GM12878 (cell line): ENCODE measurements at regions not wholly inside any gene's neighbourhood (a gene's known extent, or its start where the extent isn't known, plus 50 kb on each side); places are given as distances from the start of the nearest gene placed in this dataset.

ENCODE experiments used
- ATAC-seq: fragments of 200-7000 bp; cut with Tn5 transposase; 3 replicates; pipeline ENCODE4 v1.9.1; 2020; ENCODE audit warnings: mild to moderate bottlenecking, moderate library complexity
- BruUV-seq: library from RNA; stranded (reverse); fragments of 400-500 nt; replicated peaks from 2 replicates; lab custom pipeline; 2021; lab: Mats Ljungman, UMichigan
- CTCF ChIA-PET: fragments of 300-600 bp; sonication (Branson Sonifier 250); formaldehyde crosslinking; extraction: SDS; loops from one replicate; lab custom pipeline; 2021; ENCODE audit warnings: inconsistent platforms; lab: Yijun Ruan, JAX
- POLR2A ChIA-PET: fragments of 350-600 bp; formaldehyde crosslinking; extraction: SDS; loops from one replicate; lab custom pipeline; 2021; ENCODE audit warnings: inconsistent platforms; lab: Charles Lee
- RAD21 ChIA-PET: fragments of 300-600 bp; sonication (Branson Sonifier 250); formaldehyde crosslinking; loops from one replicate; lab custom pipeline; 2023; ENCODE audit warnings: antibody characterized with exemption; ENCODE audit not compliant: unreplicated experiment; lab: Charles Lee
- SMC1A ChIA-PET: fragments of 300-600 bp; sonication (Branson Sonifier 250); formaldehyde crosslinking; loops from one replicate; lab custom pipeline; 2023; ENCODE audit not compliant: unreplicated experiment, uncharacterized antibody; lab: Charles Lee
- DNase-seq: peaks from one replicate; pipeline ENCODE4 v3.0.0-alpha.2; 2011; ENCODE audit warnings: low read depth, low spot score
- FAIRE-seq: peaks from 3 replicates; lab custom pipeline; 2011; peaks lifted over from hg19 to GRCh38; lab: Jason Lieb, UNC
- H2AFZ ChIP-seq: 2 replicates; pipeline ENCODE4 v1.6.0; 2011; ENCODE audit warnings: low read depth, low read length, control low read depth; ENCODE audit not compliant: control insufficient read depth
- H3K27ac ChIP-seq: 2 replicates; pipeline ENCODE4 v1.5.1; 2011; ENCODE audit warnings: control low read depth; ENCODE audit not compliant: control insufficient read depth, insufficient read depth
- H3K27me3 ChIP-seq, 2 experiments: replicated peaks in 1 of 2; 2 replicates each; pipeline versions ENCODE4 v1.6.0 to v1.6.1; 2011; ENCODE audit warnings: low read length in 1 of 2; ENCODE audit not compliant: control insufficient read depth in 2 of 2, insufficient read depth in 2 of 2
- H3K36me3 ChIP-seq, 2 experiments: 2 replicates each; pipeline ENCODE4 v1.5.1; 2011; ENCODE audit warnings: low read length in 1 of 2; ENCODE audit not compliant: control insufficient read depth in 2 of 2, insufficient read depth in 2 of 2
- H3K4me1 ChIP-seq: 2 replicates; pipeline ENCODE4 v1.6.1; 2011; ENCODE audit warnings: mild to moderate bottlenecking, low read length, moderate library complexity, mixed read lengths; ENCODE audit not compliant: control insufficient read depth, insufficient read depth
- H3K4me2 ChIP-seq: 2 replicates; pipeline ENCODE4 v1.6.0; 2011; ENCODE audit warnings: control low read depth; ENCODE audit not compliant: control insufficient read depth, insufficient read depth
- H3K4me3 ChIP-seq: fragments of 200-600 bp; sonication (generic); 2 replicates; pipeline ENCODE4 v1.5.1; 2016
- H3K79me2 ChIP-seq: 2 replicates; pipeline ENCODE4 v1.6.0; 2011; ENCODE audit warnings: low read length; ENCODE audit not compliant: control insufficient read depth, insufficient read depth
- H3K9ac ChIP-seq: 2 replicates; pipeline ENCODE4 v1.8.0; 2011; ENCODE audit warnings: low read length, control low read depth, mixed read lengths; ENCODE audit not compliant: control insufficient read depth, insufficient read depth
- H3K9me3 ChIP-seq: replicated peaks from 3 replicates; pipeline ENCODE4 v1.5.1; 2011; ENCODE audit warnings: mild to moderate bottlenecking, low read length; ENCODE audit not compliant: control insufficient read depth, insufficient read depth
- H4K20me1 ChIP-seq: 2 replicates; pipeline ENCODE4 v1.6.0; 2011; ENCODE audit not compliant: control insufficient read depth, insufficient read depth
- GABPA ChIP-seq: IDR thresholded peaks from 2 replicates; pipeline ENCODE4 v1.6.1; 2014; ENCODE audit warnings: antibody characterized with exemption, low read depth, mild to moderate bottlenecking, inconsistent platforms
- JUND ChIP-seq: IDR thresholded peaks from 2 replicates; pipeline ENCODE4 v1.6.1; 2012; ENCODE audit warnings: low read depth, mild to moderate bottlenecking, low read length, improper control_type of control experiment, moderate library complexity
- KDM1A ChIP-seq: fragments of 200-600 bp; sonication (generic); IDR thresholded peaks from 2 replicates; pipeline ENCODE4 v1.6.1; 2016; ENCODE audit warnings: borderline replicate concordance
- WGBS: methylation state at CpG from one replicate; pipeline ENCODE4 v1.1.6; 2016; ENCODE audit warnings: low lambda C conversion rate; ENCODE audit not compliant: insufficient replicate concordance, insufficient coverage; ENCODE audit errors: missing lambda C conversion rate; 5-methylcytosine and 5-hydroxymethylcytosine counted together
- in situ Hi-C: fragments of 300-500 bp; cut with MboI; formaldehyde crosslinking; loops from 9 replicates; pipeline ENCODE4 v1.14.3; 2018; ENCODE audit warnings: mixed read lengths
- intact Hi-C: fragments of 100-400 bp; cut with micrococcal nuclease; formaldehyde crosslinking; loops from one replicate; pipeline ENCODE4 v1.14.2; 2022; ENCODE audit not compliant: unreplicated experiment
- TF ChIP-seq, protein P1 (sequence below): IDR thresholded peaks from 2 replicates; pipeline ENCODE4 v1.6.1; 2011; ENCODE audit warnings: borderline replicate concordance, low read depth, mild to moderate bottlenecking, moderate library complexity, low read length; ENCODE audit not compliant: insufficient read depth, poor library complexity, severe bottlenecking
- TF ChIP-seq, protein P2 (sequence below): fragments of 450-650 bp; formaldehyde crosslinking; IDR thresholded peaks from 2 replicates; pipeline ENCODE4 v1.5.0; 2022; ENCODE audit warnings: mild to moderate bottlenecking, missing genetic modification characterization
- TF ChIP-seq, protein P3 (sequence below): IDR thresholded peaks from 2 replicates; pipeline ENCODE4 v1.6.1; 2012; ENCODE audit warnings: mild to moderate bottlenecking, low read depth, low read length

DNA sequence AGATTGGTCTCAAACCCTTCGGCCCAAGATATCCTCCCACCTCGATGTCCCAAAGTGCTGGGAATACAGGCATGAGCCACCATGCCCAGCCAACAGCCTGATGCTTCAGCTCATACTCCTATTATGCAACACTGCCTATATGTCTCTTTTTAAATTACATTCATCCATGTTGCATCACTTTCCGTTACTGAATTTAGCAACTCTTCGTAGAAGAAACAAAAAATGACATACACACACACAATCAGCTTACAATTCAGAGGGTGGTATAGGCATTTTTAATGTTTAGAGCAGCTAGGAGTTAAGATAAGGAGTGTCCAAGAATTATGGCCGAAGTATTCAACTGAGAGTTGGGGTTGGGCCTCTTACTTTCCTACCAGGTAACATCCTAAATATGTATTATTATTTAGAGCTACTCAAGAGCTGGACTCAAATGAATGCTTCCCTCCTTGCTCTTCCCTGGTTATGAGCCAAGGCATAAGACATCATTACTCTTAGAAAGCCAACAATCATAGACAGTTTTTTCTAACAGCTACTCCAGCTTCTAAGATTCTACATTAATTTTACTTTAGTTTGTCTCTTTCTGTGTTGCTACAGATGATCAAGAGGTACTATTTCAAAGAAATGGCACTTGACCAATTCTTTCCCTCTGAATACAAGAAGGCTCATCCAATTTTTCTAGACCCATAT, 62.0 kb upstream of the BMP5 start:
- no peaks in the 10 kb centered on the region for H3K9me3 ChIP-seq
- 8% methylated on average over 5 of the region's 5 CpGs for WGBS
- no peak for FAIRE-seq

DNA sequence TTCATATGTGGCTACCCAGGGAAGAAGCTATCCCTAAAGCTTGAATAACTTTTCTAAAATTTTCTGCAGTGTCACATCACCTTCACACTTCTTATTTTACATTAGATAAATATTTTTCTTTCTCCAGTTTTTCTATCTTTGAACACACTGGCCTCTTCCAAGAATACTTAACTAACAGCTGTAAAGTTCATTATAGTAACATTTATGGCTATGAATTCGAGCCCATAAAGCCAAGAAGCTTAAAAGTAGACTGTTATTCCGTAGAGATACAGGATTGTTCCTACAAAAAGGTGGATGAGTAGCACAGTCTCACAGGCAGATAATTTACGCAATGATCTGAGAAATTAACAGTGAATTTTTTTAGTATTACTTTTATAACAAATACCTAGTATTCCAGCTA, 55.7 kb upstream of the BMP5 start:
- no peak overlapping the region for H2AFZ ChIP-seq
- ATAC-seq: no peak
- TF ChIP-seq, protein P1, sequence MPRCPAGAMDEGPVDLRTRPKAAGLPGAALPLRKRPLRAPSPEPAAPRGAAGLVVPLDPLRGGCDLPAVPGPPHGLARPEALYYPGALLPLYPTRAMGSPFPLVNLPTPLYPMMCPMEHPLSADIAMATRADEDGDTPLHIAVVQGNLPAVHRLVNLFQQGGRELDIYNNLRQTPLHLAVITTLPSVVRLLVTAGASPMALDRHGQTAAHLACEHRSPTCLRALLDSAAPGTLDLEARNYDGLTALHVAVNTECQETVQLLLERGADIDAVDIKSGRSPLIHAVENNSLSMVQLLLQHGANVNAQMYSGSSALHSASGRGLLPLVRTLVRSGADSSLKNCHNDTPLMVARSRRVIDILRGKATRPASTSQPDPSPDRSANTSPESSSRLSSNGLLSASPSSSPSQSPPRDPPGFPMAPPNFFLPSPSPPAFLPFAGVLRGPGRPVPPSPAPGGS: no peak
- TF ChIP-seq, protein P2, sequence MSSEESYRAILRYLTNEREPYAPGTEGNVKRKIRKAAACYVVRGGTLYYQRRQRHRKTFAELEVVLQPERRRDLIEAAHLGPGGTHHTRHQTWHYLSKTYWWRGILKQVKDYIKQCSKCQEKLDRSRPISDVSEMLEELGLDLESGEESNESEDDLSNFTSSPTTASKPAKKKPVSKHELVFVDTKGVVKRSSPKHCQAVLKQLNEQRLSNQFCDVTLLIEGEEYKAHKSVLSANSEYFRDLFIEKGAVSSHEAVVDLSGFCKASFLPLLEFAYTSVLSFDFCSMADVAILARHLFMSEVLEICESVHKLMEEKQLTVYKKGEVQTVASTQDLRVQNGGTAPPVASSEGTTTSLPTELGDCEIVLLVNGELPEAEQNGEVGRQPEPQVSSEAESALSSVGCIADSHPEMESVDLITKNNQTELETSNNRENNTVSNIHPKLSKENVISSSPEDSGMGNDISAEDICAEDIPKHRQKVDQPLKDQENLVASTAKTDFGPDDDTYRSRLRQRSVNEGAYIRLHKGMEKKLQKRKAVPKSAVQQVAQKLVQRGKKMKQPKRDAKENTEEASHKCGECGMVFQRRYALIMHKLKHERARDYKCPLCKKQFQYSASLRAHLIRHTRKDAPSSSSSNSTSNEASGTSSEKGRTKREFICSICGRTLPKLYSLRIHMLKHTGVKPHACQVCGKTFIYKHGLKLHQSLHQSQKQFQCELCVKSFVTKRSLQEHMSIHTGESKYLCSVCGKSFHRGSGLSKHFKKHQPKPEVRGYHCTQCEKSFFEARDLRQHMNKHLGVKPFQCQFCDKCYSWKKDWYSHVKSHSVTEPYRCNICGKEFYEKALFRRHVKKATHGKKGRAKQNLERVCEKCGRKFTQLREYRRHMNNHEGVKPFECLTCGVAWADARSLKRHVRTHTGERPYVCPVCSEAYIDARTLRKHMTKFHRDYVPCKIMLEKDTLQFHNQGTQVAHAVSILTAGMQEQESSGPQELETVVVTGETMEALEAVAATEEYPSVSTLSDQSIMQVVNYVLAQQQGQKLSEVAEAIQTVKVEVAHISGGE: no peak
- no peak for TF ChIP-seq JUND
- TF ChIP-seq, protein P3, sequence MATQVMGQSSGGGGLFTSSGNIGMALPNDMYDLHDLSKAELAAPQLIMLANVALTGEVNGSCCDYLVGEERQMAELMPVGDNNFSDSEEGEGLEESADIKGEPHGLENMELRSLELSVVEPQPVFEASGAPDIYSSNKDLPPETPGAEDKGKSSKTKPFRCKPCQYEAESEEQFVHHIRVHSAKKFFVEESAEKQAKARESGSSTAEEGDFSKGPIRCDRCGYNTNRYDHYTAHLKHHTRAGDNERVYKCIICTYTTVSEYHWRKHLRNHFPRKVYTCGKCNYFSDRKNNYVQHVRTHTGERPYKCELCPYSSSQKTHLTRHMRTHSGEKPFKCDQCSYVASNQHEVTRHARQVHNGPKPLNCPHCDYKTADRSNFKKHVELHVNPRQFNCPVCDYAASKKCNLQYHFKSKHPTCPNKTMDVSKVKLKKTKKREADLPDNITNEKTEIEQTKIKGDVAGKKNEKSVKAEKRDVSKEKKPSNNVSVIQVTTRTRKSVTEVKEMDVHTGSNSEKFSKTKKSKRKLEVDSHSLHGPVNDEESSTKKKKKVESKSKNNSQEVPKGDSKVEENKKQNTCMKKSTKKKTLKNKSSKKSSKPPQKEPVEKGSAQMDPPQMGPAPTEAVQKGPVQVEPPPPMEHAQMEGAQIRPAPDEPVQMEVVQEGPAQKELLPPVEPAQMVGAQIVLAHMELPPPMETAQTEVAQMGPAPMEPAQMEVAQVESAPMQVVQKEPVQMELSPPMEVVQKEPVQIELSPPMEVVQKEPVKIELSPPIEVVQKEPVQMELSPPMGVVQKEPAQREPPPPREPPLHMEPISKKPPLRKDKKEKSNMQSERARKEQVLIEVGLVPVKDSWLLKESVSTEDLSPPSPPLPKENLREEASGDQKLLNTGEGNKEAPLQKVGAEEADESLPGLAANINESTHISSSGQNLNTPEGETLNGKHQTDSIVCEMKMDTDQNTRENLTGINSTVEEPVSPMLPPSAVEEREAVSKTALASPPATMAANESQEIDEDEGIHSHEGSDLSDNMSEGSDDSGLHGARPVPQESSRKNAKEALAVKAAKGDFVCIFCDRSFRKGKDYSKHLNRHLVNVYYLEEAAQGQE: no peak
- TF ChIP-seq, all 136 proteins: peak for 0
- no peak overlapping the region for H3K9ac ChIP-seq
- H3K4me3 ChIP-seq: no peak overlapping the region
- no peak overlapping the region for H3K4me2 ChIP-seq
- H3K9me3 ChIP-seq: no peaks in the 10 kb centered on the region
- H3K79me2 ChIP-seq: no peaks in the 10 kb centered on the region
- no peaks in the 10 kb centered on the region for H3K4me1 ChIP-seq
- no peaks in the 10 kb centered on the region for H3K27me3 ChIP-seq
- no TSS peak for BruUV-seq
- intact Hi-C loops: no loop called here
- CTCF ChIA-PET: no interaction called here
- no peaks in the 10 kb centered on the region for H3K36me3 ChIP-seq
- FAIRE-seq (no peak), DNase-seq (no peak)
- RAD21 ChIA-PET: no interaction called here
- H3K27ac ChIP-seq: no peak overlapping the region
- no peaks in the 10 kb centered on the region for H4K20me1 ChIP-seq
- in situ Hi-C loops: no loop called here
- WGBS: 32% methylated on average over 3 of the region's 3 CpGs
- POLR2A ChIA-PET: no interaction called here
- SMC1A ChIA-PET: no interaction called here

More for the DNA sequence above, 62.0 kb upstream of the BMP5 start:
- H2AFZ ChIP-seq: no peak overlapping the region
- in situ Hi-C loops (no loop called here), intact Hi-C loops (no loop called here)
- H3K4me2 ChIP-seq: no peak overlapping the region
- ChIA-PET SMC1A (interaction anchor here (1.8 kb wide), 1 partner anchor 17 kb away, joined by 6 read pairs; no protein-coding TSS in a partner anchor), POLR2A (no interaction called here), CTCF (interaction anchor here (1.0 kb wide), 1 partner anchor 659 kb away, joined by 3 read pairs; no protein-coding TSS in a partner anchor), RAD21 (interaction anchor here (1.5 kb wide), 1 partner anchor 661 kb away, joined by 3 read pairs; no protein-coding TSS in a partner anchor)
- ATAC-seq (no peak), DNase-seq (no peak)
- H3K9ac ChIP-seq: no peak overlapping the region
- H3K36me3 ChIP-seq: no peaks in the 10 kb centered on the region
- no peak overlapping the region for H3K27ac ChIP-seq
- no peaks in the 10 kb centered on the region for H3K79me2 ChIP-seq
- no peaks in the 10 kb centered on the region for H3K27me3 ChIP-seq
- no peak for TF ChIP-seq KDM1A
- no peak for TF ChIP-seq GABPA
- H4K20me1 ChIP-seq: no peaks in the 10 kb centered on the region
- H3K4me1 ChIP-seq: no peaks in the 10 kb centered on the region
- no peak overlapping the region for H3K4me3 ChIP-seq
- BruUV-seq: no TSS peak
